ENCODE measurements at regions not wholly inside any gene's neighbourhood (a gene's known extent, or its start where the extent isn't known, plus 50 kb on each side); places are given as distances from the start of the nearest gene placed in this dataset.

GRCh38 chrY:19818546-19818945 is 74.0 kb upstream of the KDM5D start:
- H3K4me3 ChIP-seq (replicated peaks in 1 of 2; ENCODE audit: low read depth in 2 of 2, low read length in 2 of 2) = no peak overlapping the region
- no peak for TF ChIP-seq CTCF (IDR thresholded peaks at IDR 0.05; ENCODE audit: low read depth, low read length)
- no peak for DNase-seq (ENCODE audit: low read depth in 2 of 2)

- TF ChIP-seq CTCF (IDR thresholded peaks at IDR 0.05; ENCODE audit: low read depth, low read length) = peak; percentile 8
- H3K4me3 ChIP-seq (replicated peaks in 1 of 2; ENCODE audit: low read depth in 2 of 2, low read length in 2 of 2) = no peak overlapping the region
- DNase-seq (ENCODE audit: low read depth in 2 of 2) = peak in 1 of 2 donors; percentile 27
These were observed 72.4 kb upstream of the KDM5D start for GRCh38 chrY:19816920-19817319.

GRCh38 chrY:19816053-19816823 is 71.7 kb upstream of the KDM5D start:
- DNase-seq (ENCODE audit: low read depth in 2 of 2) = peak in 1 of 2 donors; percentile 33
- TF ChIP-seq CTCF (IDR thresholded peaks at IDR 0.05; ENCODE audit: low read depth, low read length) = no peak
- H3K4me3 ChIP-seq (replicated peaks in 1 of 2; ENCODE audit: low read depth in 2 of 2, low read length in 2 of 2) = no peak overlapping the region

Data from cardiac fibroblast (primary cell).